ENCODE measurements at regions not wholly inside any gene's neighbourhood (a gene's known extent, or its start where the extent isn't known, plus 50 kb on each side); places are given as distances from the start of the nearest gene placed in this dataset.

- Histone ChIP-seq H3K9me3 (no peaks in the 10 kb centered on the region), H3K4me3 (no peak overlapping the region), H3K4me1 (no peaks in the 10 kb centered on the region), H3K36me3 (replicated peaks) (no peaks in the 10 kb centered on the region), H3K27me3 (ENCODE audit: low read depth) (no peaks in the 10 kb centered on the region)
- in situ Hi-C loops (cut with MboI; ENCODE audit: low sequenced_read_pairs): no loop called here
- DNase-seq (ENCODE audit: low spot score in 2 of 2): no peak
Measured at GRCh38 chr14:26338231-26338630, 259.6 kb downstream of the NOVA1 start.

- Histone ChIP-seq H3K27me3 (ENCODE audit: low read depth) (no peaks in the 10 kb centered on the region), H3K4me3 (no peak overlapping the region), H3K9me3 (no peaks in the 10 kb centered on the region), H3K4me1 (no peaks in the 10 kb centered on the region), H3K36me3 (replicated peaks) (no peaks in the 10 kb centered on the region)
- DNase-seq (ENCODE audit: low spot score in 2 of 2): no peak
- in situ Hi-C loops (cut with MboI; ENCODE audit: low sequenced_read_pairs): no loop called here
Measured at GRCh38 chr14:26334288-26334687, 263.5 kb downstream of the NOVA1 start.

- in situ Hi-C loops (cut with MboI; ENCODE audit: low sequenced_read_pairs): no loop called here
- Histone ChIP-seq H3K27me3 (ENCODE audit: low read depth) (no peaks in the 10 kb centered on the region), H3K9me3 (no peaks in the 10 kb centered on the region), H3K36me3 (replicated peaks) (no peaks in the 10 kb centered on the region), H3K4me3 (no peak overlapping the region), H3K4me1 (no peaks in the 10 kb centered on the region)
- DNase-seq (ENCODE audit: low spot score in 2 of 2): no peak
Measured at GRCh38 chr14:26332966-26333365, 264.9 kb downstream of the NOVA1 start.

- in situ Hi-C loops (cut with MboI; ENCODE audit: low sequenced_read_pairs): no loop called here
- no peaks in the 10 kb centered on the region for H3K27me3 ChIP-seq (ENCODE audit: low read depth)
- DNase-seq (ENCODE audit: low spot score in 2 of 2): no peak
- no peaks in the 10 kb centered on the region for H3K36me3 ChIP-seq (replicated peaks)
- H3K9me3 ChIP-seq: no peaks in the 10 kb centered on the region
- H3K4me3 ChIP-seq: no peak overlapping the region
- H3K4me1 ChIP-seq: no peaks in the 10 kb centered on the region
Measured at GRCh38 chr14:26330982-26331381, 266.9 kb downstream of the NOVA1 start.

GRCh38 chr14:26328791-26329190 lies 269.0 kb downstream of the NOVA1 start:
- Histone ChIP-seq H3K27me3 (ENCODE audit: low read depth) (no peaks in the 10 kb centered on the region), H3K4me3 (no peak overlapping the region), H3K4me1 (no peaks in the 10 kb centered on the region), H3K36me3 (replicated peaks) (no peaks in the 10 kb centered on the region), H3K9me3 (no peaks in the 10 kb centered on the region)
- no peak for DNase-seq (ENCODE audit: low spot score in 2 of 2)
- in situ Hi-C loops (cut with MboI; ENCODE audit: low sequenced_read_pairs): no loop called here

- Histone ChIP-seq H3K4me1 (no peaks in the 10 kb centered on the region), H3K9me3 (no peaks in the 10 kb centered on the region), H3K4me3 (no peak overlapping the region), H3K27me3 (ENCODE audit: low read depth) (no peaks in the 10 kb centered on the region), H3K36me3 (replicated peaks) (no peaks in the 10 kb centered on the region)
- DNase-seq (ENCODE audit: low spot score in 2 of 2): peak; percentile 7 to 10
- in situ Hi-C loops (cut with MboI; ENCODE audit: low sequenced_read_pairs): no loop called here
Measured at GRCh38 chr14:26323869-26324268, 274.0 kb downstream of the NOVA1 start.

- Histone ChIP-seq H3K9me3 (no peaks in the 10 kb centered on the region), H3K36me3 (replicated peaks) (no peaks in the 10 kb centered on the region), H3K4me1 (no peaks in the 10 kb centered on the region), H3K4me3 (no peak overlapping the region), H3K27me3 (ENCODE audit: low read depth) (no peaks in the 10 kb centered on the region)
- in situ Hi-C loops (cut with MboI; ENCODE audit: low sequenced_read_pairs): no loop called here
- no peak for DNase-seq (ENCODE audit: low spot score in 2 of 2)
Measured at GRCh38 chr14:26320886-26321285, 276.9 kb downstream of the NOVA1 start.

- Histone ChIP-seq H3K36me3 (replicated peaks) (no peaks in the 10 kb centered on the region), H3K9me3 (no peaks in the 10 kb centered on the region), H3K4me3 (no peak overlapping the region), H3K4me1 (no peaks in the 10 kb centered on the region), H3K27me3 (ENCODE audit: low read depth) (no peaks in the 10 kb centered on the region)
- no peak for DNase-seq (ENCODE audit: low spot score in 2 of 2)
- in situ Hi-C loops (cut with MboI; ENCODE audit: low sequenced_read_pairs): no loop called here
Measured at GRCh38 chr14:26319139-26319864, 278.5 kb downstream of the NOVA1 start.

- in situ Hi-C loops (cut with MboI; ENCODE audit: low sequenced_read_pairs): no loop called here
- DNase-seq (ENCODE audit: low spot score in 2 of 2): no peak
- Histone ChIP-seq H3K36me3 (replicated peaks) (no peaks in the 10 kb centered on the region), H3K4me1 (no peaks in the 10 kb centered on the region), H3K4me3 (no peak overlapping the region), H3K9me3 (no peaks in the 10 kb centered on the region), H3K27me3 (ENCODE audit: low read depth) (no peaks in the 10 kb centered on the region)
Measured at GRCh38 chr14:26304056-26304455, 293.8 kb downstream of the NOVA1 start.

GRCh38 chr14:26293909-26294308 lies 303.9 kb downstream of the NOVA1 start:
- in situ Hi-C loops (cut with MboI; ENCODE audit: low sequenced_read_pairs): no loop called here
- no peaks in the 10 kb centered on the region for H3K36me3 ChIP-seq (replicated peaks)
- H3K27me3 ChIP-seq (ENCODE audit: low read depth): no peaks in the 10 kb centered on the region
- H3K4me3 ChIP-seq: no peak overlapping the region
- no peaks in the 10 kb centered on the region for H3K4me1 ChIP-seq
- H3K9me3 ChIP-seq: no peaks in the 10 kb centered on the region
- DNase-seq (ENCODE audit: low spot score in 2 of 2): no peak

- H3K9me3 ChIP-seq: no peaks in the 10 kb centered on the region
- H3K4me1 ChIP-seq: no peaks in the 10 kb centered on the region
- H3K4me3 ChIP-seq: no peak overlapping the region
- in situ Hi-C loops (cut with MboI; ENCODE audit: low sequenced_read_pairs): no loop called here
- no peaks in the 10 kb centered on the region for H3K27me3 ChIP-seq (ENCODE audit: low read depth)
- no peak for DNase-seq (ENCODE audit: low spot score in 2 of 2)
- H3K36me3 ChIP-seq (replicated peaks): no peaks in the 10 kb centered on the region
Measured at GRCh38 chr14:26289891-26290486, 307.8 kb downstream of the NOVA1 start.

- peaks cover 2% of the 10 kb centered on the region for H3K4me1 ChIP-seq
- DNase-seq (ENCODE audit: low spot score in 2 of 2): no peak
- H3K27me3 ChIP-seq (ENCODE audit: low read depth): no peaks in the 10 kb centered on the region
- H3K4me3 ChIP-seq: no peak overlapping the region
- H3K9me3 ChIP-seq: no peaks in the 10 kb centered on the region
- in situ Hi-C loops (cut with MboI; ENCODE audit: low sequenced_read_pairs): no loop called here
- no peaks in the 10 kb centered on the region for H3K36me3 ChIP-seq (replicated peaks)
Measured at GRCh38 chr14:26286913-26287205, 311.0 kb downstream of the NOVA1 start.

GRCh38 chr14:26286081-26286912 lies 311.5 kb downstream of the NOVA1 start:
- Histone ChIP-seq H3K4me3 (no peak overlapping the region), H3K36me3 (replicated peaks) (no peaks in the 10 kb centered on the region), H3K9me3 (no peaks in the 10 kb centered on the region), H3K4me1 (peaks cover 7% of the 10 kb centered on the region), H3K27me3 (ENCODE audit: low read depth) (no peaks in the 10 kb centered on the region)
- in situ Hi-C loops (cut with MboI; ENCODE audit: low sequenced_read_pairs): no loop called here
- DNase-seq (ENCODE audit: low spot score in 2 of 2): no peak

GRCh38 chr14:26282578-26282977 lies 315.3 kb downstream of the NOVA1 start:
- no peak overlapping the region for H3K4me3 ChIP-seq
- in situ Hi-C loops (cut with MboI; ENCODE audit: low sequenced_read_pairs): no loop called here
- DNase-seq (ENCODE audit: low spot score in 2 of 2): no peak

More at GRCh38 chr14:26282578-26282977, 315.3 kb downstream of the NOVA1 start:
- H3K4me1 ChIP-seq: peaks cover 7% of the 10 kb centered on the region
- no peaks in the 10 kb centered on the region for H3K9me3 ChIP-seq
- H3K27me3 ChIP-seq (ENCODE audit: low read depth): no peaks in the 10 kb centered on the region
- H3K36me3 ChIP-seq (replicated peaks): no peaks in the 10 kb centered on the region

All from HAP-1 (cell line).